ENCODE measurements at regions not wholly inside any gene's neighbourhood (a gene's known extent, or its start where the extent isn't known, plus 50 kb on each side); places are given as distances from the start of the nearest gene placed in this dataset.
"Not testable (repeated sequence)": the region's sequence is repeated elsewhere in the genome, so short reads cannot be mapped to it uniquely, and the experiment has no call there.

DNA sequence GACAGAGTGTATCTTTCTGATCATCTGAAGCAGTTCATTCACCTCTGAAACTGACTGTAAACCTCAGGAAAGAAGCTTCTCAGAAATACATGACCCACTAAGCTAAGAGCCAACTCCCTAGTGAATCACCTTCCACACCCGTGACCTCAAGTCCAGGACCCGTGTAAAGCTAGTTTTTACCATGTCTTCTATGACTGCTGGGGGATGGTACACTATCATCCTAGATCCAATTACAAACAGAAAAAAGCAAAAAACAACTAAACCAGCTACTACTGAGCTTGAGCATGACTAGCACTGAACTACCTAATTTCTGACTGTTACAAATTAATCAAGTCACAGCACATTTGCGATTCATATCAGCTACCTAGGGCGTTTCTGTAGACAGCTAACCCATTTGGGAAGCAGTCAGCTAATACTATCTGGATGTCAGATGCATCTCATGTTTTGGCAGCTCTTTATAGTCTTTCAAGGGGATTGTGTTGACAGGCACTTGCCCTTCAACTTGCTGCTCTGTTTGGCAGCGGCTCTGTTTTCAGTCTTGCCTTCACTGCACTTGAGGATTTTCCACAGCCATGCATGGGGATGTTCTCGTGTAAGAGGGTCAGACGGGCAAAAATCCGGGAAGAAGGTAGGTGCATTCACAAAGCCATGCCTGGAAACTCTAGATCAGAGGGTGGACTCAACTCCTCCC, 350.3 kb downstream of the ANAPC1 start:
- TF ChIP-seq, protein P1, sequence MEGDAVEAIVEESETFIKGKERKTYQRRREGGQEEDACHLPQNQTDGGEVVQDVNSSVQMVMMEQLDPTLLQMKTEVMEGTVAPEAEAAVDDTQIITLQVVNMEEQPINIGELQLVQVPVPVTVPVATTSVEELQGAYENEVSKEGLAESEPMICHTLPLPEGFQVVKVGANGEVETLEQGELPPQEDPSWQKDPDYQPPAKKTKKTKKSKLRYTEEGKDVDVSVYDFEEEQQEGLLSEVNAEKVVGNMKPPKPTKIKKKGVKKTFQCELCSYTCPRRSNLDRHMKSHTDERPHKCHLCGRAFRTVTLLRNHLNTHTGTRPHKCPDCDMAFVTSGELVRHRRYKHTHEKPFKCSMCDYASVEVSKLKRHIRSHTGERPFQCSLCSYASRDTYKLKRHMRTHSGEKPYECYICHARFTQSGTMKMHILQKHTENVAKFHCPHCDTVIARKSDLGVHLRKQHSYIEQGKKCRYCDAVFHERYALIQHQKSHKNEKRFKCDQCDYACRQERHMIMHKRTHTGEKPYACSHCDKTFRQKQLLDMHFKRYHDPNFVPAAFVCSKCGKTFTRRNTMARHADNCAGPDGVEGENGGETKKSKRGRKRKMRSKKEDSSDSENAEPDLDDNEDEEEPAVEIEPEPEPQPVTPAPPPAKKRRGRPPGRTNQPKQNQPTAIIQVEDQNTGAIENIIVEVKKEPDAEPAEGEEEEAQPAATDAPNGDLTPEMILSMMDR (conservative IDR thresholded peaks at IDR 0.05; ENCODE audit: low read depth, low read length) = not testable (repeated sequence)
- TF ChIP-seq POLR2A (IDR thresholded peaks at IDR 0.05; ENCODE audit: low read depth, low read length); CEBPB (IDR thresholded peaks at IDR 0.05; ENCODE audit: low read depth, low read length); CHD1 (IDR thresholded peaks at IDR 0.05; ENCODE audit: low read depth, low read length); FOS (IDR thresholded peaks at IDR 0.05; ENCODE audit: low read depth, low read length); MXI1 (IDR thresholded peaks at IDR 0.05; ENCODE audit: borderline replicate concordance, low read depth, low read length); RCOR1 (IDR thresholded peaks at IDR 0.05; ENCODE audit: insufficient replicate concordance, low read length); RAD21 (IDR thresholded peaks at IDR 0.05; ENCODE audit: low read length); SMC3 (IDR thresholded peaks at IDR 0.05; ENCODE audit: low read depth, low read length); MAFK (IDR thresholded peaks at IDR 0.05; ENCODE audit: low read depth, low read length): not testable (repeated sequence)
- TF ChIP-seq, protein P2, sequence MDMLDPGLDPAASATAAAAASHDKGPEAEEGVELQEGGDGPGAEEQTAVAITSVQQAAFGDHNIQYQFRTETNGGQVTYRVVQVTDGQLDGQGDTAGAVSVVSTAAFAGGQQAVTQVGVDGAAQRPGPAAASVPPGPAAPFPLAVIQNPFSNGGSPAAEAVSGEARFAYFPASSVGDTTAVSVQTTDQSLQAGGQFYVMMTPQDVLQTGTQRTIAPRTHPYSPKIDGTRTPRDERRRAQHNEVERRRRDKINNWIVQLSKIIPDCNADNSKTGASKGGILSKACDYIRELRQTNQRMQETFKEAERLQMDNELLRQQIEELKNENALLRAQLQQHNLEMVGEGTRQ (IDR thresholded peaks at IDR 0.05; ENCODE audit: low read depth, low read length) = not testable (repeated sequence)
